GM18508 (cell line): ENCODE measurements at regions not wholly inside any gene's neighbourhood (a gene's known extent, or its start where the extent isn't known, plus 50 kb on each side); places are given as distances from the start of the nearest gene placed in this dataset.
"Not testable (repeated sequence)": the region's sequence is repeated elsewhere in the genome, so short reads cannot be mapped to it uniquely, and the experiment has no call there.

Experiments
- ATAC-seq: cut with Tn5 transposase; IDR thresholded peaks from one replicate; pipeline ENCODE4 v1.9.1; 2021; ENCODE audit warnings: moderate number of reproducible peaks; ENCODE audit not compliant: insufficient read depth, unreplicated experiment

GRCh38 chr13:64684685-64685431, 2545.3 kb downstream of the PCDH9 start:
- no peak for ATAC-seq

- ATAC-seq, result no peak
These were observed 2546.0 kb downstream of the PCDH9 start for GRCh38 chr13:64684108-64684507.

DNA sequence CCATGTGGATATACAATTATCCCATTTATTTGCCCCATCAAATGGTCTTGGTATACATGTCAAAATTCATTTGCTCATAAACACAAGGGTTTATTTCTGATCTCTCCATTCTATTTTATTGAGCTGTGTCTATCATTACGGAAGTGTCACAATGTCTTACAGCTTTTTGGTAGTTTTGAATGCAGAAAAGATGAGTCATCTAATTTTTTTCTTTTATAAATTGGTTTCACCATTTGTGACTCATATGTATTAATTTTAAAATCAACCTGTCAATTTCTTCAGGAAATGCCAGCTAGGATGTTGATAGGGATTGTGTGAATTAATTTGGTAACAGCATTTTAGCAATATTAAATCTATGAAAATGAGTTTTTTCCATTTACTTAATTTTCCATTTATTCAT, 2549.4 kb downstream of the PCDH9 start:
- no peak for ATAC-seq

DNA sequence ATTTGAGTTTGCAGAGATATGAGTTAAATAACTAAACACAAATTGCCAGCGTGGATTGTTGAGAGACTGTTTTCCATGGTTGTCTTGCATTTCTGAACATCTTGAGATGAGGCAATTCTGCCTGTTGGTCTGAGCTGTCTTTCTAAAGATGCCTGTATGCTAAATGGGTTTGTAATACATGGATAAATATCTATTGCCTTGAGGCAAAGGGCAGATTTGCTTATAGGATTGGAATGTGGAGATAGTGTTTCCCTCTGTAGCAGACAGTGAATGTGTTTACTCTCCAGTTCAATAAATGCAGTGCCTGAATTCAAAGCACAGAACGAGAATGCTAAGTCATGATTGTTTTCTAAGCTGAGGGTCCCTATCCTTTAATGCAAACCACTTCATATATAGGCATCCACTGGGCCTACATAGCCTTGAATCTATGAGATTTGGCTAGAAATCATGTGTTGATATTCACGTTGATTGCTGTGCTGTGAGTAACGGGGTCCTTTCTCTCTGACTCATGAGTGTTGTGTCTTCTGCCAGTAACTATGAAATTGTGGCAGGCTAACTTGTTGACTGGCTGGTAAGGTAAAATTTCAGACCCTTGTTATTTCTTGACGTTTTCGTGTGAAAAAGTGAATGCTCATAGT, 2554.8 kb downstream of the PCDH9 start:
- no peak for ATAC-seq

DNA sequence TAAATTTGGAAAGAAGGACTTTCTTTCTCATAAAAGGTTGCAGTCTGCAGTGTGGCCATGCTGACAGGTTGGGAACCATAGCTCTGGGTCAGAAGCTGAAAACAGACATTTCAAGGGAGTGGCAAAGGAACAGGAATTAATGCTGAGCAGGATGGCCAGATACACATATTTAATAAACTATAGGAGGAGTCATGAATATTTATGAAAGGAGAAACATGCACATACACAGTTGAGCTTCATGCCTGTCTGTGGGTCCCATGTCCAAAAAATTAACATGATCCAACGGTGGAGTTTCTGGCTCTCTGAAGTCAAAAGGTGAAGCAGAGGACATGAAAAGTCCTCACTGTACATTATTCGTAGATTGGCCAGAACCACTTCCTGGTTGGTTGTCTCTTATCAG, 2556.0 kb downstream of the PCDH9 start:
- no peak for ATAC-seq

DNA sequence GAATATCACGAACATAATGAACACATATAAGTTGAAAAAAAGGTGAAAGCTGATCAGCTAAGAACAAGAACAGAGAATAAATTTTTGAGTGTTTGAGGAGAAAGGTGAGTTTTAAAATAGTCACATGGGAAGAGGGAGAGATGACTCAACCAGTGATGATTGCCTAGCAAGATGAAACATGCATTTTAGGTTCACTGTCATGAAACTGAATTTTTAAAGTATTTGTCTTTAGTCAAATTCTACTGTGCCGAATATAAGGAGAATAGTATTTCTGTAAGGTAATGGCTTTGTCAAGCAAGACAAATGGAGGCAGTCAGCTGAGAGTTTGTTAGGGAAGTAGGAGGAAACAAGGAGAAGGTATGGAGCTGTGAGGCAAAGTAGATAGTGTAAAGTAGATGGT, 2557.4 kb downstream of the PCDH9 start:
- no peak for ATAC-seq

- no peak for ATAC-seq
These were observed 2567.1 kb downstream of the PCDH9 start for GRCh38 chr13:64662887-64663593.

DNA sequence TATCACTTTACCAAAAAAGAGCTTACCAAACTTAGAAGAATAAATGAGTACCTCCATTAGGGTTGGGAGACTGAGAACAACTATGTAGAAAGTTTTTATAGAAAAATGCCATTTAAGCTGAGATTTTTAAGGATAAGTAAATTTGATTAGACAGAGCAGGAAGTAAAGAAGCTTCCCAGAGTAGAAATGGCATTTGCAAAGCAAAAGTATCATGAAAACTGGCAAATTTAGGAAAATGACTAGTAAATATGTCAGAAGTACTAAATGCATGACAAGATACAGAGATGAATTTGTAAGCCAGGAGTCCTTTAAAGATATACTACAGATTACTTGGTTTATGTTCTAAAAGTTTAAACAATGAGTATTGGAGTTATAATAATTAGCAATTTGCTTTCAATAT, 2581.8 kb downstream of the PCDH9 start:
- no peak for ATAC-seq

GRCh38 chr13:64643066-64643465, 2587.1 kb downstream of the PCDH9 start:
- ATAC-seq, result no peak

- ATAC-seq, result no peak
These were observed 2590.1 kb downstream of the PCDH9 start for GRCh38 chr13:64640002-64640401.

DNA sequence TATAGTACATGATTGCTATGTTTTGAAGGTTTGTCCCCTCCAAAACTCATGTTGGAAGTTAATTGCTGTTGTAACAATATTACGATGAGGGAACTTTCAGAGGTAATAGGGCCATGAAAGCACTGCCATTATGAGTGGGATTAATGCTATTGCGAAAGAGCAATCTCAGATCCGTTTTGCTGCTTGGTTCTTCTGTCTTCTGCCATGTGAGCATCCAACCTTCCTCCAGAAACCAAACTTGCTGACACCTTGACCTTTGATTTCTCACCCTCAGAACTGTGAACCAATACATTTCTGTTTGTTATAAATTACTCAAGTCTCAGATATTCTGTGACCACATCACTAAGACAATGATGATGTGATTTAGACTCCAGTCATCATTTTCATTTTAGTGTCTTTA, 2590.9 kb downstream of the PCDH9 start:
- ATAC-seq, result no peak

GRCh38 chr13:64633948-64634347, 2596.2 kb downstream of the PCDH9 start:
- ATAC-seq, result no peak

DNA sequence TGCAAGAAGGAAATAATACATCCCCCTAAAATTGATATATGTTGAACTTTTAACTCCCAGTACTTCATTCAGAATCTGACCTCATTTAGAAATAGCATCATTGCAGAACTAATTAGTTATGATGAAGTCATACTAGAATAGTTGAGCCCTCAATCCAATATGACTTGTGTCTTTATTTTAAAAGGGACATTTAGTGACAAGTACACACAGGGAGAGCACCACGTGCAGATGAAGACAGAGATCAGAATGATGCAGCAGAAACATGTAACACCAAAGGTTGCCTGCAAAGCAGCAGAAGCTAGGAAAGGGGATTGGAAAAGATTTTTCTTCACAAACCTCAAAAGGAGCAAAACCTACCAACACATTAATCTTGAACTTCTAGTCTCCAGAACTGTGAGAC, 2602.5 kb downstream of the PCDH9 start:
- ATAC-seq, result no peak

DNA sequence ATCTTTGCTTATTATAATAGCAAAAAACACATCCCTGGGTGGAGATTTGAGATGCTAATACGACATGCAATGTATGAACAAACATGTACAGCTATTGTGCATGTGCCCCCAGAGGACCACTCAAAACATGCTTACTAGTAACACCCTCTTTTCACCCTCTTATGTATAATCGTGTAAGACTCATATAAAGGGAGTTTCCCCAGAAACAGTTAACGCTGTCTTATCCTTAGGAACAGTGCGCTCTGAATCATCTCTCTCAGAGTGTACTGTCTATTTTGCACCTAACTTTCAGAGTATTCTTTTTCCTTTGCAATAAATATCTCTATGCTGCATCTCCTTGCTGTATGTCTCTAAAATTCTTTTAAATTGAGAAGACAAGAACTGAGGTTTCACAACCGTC, 2604.0 kb downstream of the PCDH9 start:
- ATAC-seq, result no peak

GRCh38 chr13:64617231-64617630, 2612.9 kb downstream of the PCDH9 start:
- no peak for ATAC-seq

- ATAC-seq, result no peak
These were observed 2638.2 kb downstream of the PCDH9 start for GRCh38 chr13:64591971-64592370.

DNA sequence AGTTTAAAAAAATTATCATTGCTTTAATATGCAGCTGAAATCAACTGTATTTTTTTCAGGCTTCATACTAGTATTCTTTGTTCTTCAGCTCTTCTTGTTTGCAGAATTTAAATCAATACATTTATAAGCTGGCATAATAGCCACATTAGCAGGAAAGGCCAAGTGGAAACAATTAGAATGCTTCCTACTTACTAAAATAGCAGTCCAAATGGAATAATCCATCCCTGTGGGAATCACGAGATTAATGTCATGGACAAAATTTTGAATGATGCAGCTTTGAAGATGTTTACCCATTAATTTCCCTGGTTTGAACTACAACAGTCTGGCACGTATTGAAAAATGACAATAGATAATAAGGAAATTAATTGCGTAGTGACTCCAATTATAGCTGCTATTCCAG, 2650.8 kb downstream of the PCDH9 start:
- no peak for ATAC-seq

DNA sequence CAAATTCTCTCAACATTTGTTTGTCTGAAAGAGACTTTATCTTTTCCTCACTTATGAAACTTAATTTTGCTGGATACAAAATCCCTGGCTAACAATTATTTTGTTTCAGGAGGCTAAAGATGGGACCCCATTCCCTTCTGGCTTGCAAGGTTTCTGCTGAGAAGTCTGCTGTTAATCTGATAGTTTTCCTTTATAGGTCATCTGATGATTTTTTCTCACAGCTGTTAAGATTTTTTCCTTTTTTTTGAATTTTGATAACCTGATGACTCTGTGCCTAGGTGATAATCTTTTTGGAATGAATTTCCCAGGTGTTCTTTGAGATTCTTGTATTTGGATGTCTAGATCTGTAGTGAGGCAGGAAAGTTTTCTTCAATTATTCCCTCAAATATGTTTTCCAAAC, 2661.4 kb downstream of the PCDH9 start:
- ATAC-seq, result no peak

GRCh38 chr13:64558031-64558430, 2672.1 kb downstream of the PCDH9 start:
- ATAC-seq, result not testable (repeated sequence)

DNA sequence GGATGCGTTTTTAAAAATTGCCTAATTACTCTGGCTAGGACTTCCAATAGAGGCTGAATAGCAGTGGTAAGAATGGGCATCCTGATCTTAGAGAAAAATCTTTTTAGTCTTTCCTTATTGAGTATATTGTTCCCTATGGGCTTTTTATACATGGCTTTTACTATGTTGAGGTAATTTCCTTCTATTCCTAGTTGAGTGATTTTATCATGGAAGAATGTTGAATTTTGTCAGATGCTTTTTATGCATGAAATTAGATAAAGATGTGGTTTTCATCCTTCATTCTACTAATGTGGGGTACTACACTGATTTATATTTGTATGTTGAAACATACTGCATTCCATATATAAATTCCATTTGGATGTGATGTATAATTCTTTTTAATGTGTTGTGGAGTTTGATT, 2673.8 kb downstream of the PCDH9 start:
- ATAC-seq, result no peak

- no peak for ATAC-seq
These were observed 2676.6 kb downstream of the PCDH9 start for GRCh38 chr13:64553411-64554129.
